LNCAP (cell line): ENCODE measurements at regions not wholly inside any gene's neighbourhood (a gene's known extent, or its start where the extent isn't known, plus 50 kb on each side); places are given as distances from the start of the nearest gene placed in this dataset.

ENCODE experiments used
- TF ChIP-seq, protein P1 (sequence below): fragments of 450-650 bp; IDR thresholded peaks from 2 replicates; pipeline ENCODE4 v1.5.1; 2017; ENCODE audit warnings: mild to moderate bottlenecking

DNA sequence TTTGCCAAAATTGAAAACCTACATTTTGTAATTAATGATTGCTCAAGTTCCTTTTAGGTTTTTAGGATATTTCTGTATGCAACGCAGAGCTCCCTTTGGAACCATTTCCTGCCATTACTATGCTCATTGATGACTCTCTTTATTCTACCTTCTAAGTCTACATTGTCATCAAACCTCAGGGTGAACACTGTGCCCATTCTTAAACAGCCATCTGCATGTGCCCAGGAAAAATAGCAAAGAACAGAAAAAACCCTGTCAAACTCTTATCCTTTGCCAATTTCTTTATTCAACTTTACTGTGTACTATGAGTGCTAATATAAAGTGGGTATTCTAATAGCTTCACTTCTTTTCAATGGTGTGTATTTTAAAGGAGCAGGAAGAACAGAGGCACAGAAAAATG is 1455.9 kb downstream of the ADGRL3 start:
- TF ChIP-seq, protein P1, sequence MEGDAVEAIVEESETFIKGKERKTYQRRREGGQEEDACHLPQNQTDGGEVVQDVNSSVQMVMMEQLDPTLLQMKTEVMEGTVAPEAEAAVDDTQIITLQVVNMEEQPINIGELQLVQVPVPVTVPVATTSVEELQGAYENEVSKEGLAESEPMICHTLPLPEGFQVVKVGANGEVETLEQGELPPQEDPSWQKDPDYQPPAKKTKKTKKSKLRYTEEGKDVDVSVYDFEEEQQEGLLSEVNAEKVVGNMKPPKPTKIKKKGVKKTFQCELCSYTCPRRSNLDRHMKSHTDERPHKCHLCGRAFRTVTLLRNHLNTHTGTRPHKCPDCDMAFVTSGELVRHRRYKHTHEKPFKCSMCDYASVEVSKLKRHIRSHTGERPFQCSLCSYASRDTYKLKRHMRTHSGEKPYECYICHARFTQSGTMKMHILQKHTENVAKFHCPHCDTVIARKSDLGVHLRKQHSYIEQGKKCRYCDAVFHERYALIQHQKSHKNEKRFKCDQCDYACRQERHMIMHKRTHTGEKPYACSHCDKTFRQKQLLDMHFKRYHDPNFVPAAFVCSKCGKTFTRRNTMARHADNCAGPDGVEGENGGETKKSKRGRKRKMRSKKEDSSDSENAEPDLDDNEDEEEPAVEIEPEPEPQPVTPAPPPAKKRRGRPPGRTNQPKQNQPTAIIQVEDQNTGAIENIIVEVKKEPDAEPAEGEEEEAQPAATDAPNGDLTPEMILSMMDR, result no peak

DNA sequence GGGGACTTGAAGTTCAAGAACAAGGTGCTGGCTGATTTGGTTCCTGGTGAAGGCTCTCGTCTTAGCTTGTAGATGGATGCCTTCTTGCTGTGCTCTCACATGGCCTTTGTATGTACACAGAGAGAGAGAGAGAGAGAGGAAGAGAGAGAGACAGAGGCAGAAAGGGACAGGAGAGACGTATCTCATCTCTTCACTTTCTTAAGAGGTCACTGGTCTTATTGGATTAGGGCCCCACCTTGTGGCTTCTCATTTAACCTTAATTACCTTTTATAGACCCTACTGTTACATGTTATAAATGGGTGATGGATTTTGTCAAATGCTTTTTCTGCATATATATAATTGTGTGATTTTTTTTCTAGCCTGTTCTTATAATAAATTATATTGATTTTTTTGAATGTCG is 1444.2 kb downstream of the ADGRL3 start:
- TF ChIP-seq, protein P1, result peak; percentile 50; the same call in 1 of the 2 replicates

DNA sequence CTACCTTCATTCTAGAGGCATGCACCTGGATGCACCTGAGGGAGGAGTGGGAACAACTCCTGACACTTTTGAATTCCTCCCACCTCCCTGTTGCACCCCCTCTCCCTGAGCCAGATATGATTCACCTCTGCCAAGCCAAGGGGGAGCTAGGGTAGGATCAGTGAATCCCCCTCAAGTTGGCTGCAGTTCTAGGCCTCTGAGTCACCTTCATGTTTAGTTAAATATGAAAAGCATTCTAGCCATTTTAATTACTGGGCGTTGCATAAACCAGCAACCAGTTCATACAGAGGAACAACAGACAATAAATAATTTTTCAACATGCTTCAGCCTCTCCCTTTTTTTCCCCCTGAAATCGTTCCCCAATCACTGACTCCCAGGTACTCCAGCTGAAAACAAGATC is 1440.2 kb downstream of the ADGRL3 start:
- TF ChIP-seq, protein P1, result no peak

DNA sequence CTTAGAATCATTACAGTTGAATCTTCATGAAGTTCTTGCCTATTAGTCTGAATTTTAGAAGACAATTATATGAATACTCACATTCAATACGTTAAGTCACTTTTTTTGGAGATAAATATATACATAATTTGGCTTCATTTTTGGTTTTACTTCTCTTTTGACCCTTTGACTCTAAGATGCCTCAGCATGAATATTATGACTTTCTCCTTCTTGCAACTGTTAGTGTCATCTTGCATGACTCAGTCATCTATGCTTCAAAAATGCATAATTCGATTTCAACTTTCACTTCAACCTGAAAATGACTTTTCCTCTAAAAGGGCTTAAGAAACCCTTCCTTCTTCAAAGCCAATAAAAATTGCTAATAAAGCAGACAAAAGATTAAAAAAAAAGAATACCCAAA is 1427.5 kb downstream of the ADGRL3 start:
- TF ChIP-seq, protein P1, result no peak

DNA sequence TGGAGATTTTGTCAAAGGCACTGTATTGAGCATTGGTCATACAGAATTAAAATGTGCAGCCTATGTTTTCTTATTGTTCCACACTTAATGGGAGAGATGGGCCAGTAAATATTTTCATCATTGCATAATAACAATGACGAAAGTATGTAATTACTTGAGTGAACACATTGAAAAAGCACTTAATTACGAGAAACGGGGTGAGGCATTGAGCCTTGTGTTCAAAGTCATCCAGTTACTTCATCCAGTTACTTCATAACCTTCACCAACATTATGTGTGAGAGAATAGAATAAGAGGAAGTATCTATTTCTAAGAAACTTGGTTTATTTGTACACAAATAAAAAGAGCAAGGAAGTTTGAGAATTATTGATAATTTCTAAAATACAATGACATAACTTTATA is 1427.0 kb downstream of the ADGRL3 start:
- TF ChIP-seq, protein P1, result no peak

DNA sequence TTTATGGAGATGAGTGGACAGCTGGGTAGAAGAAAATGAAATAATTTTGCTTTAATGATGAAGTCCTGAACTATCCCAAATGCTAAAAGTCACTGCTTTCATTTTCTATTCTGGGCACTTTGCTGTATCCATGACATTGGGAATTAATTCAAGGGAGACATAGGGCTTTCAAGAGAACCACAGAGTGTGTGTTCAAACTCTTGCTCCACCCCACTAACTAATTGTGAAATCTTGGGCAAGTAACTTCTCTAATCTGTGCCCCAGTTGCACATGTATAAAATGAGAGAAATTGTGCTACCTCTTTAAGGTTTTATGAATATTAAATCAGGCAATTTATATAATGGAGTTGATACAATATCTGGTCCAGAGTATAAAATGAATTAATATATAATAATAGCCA is 1422.0 kb downstream of the ADGRL3 start:
- TF ChIP-seq, protein P1, result no peak

DNA sequence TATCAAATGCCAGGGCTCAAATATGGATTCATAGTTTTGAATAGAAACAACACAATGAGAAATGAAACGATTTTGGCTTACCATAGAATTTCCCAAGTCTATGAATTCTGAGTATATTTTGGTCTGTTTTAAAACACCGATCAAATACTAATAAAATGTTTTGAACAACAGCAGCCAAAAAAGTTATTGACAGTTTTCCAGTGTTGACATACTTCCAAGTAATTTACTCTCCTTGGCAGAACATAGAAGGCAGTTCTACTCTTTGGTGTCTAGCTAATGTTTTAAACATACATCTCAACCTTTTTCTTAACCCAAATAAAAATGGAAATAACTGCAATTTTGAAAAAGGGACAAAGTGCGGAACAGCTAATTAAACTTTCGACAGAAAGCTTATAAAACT is 1419.8 kb downstream of the ADGRL3 start:
- TF ChIP-seq, protein P1, result no peak

DNA sequence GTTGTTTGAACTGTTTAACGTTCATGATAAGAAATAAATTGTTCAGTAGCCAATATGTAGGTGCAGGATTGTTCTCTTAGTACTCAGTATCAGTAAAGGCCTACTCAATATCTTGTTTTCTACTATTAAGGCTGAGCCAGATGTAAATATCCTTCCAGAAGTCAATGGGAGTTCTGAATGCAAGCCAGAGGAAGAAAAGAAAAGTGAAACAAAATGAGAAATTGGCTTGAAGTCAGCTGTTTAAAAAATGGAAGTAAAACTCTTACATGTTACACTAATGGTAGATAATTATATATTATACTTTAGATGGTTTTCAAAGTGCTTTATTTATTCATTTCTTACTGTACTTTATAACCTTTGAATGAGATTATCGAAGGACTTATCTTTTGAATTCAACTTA is 1417.9 kb downstream of the ADGRL3 start:
- TF ChIP-seq, protein P1, result no peak
